HEK293T (cell line): ENCODE measurements at regions not wholly inside any gene's neighbourhood (a gene's known extent, or its start where the extent isn't known, plus 50 kb on each side); places are given as distances from the start of the nearest gene placed in this dataset.
"Not testable (repeated sequence)": the region's sequence is repeated elsewhere in the genome, so short reads cannot be mapped to it uniquely, and the experiment has no call there.

Experiments used
- CTCF ChIA-PET: fragments of 350-600 bp; formaldehyde crosslinking; extraction: SDS; loops from one replicate; lab custom pipeline; 2021; ENCODE audit warnings: antibody characterized with exemption, inconsistent platforms; lab: Yijun Ruan, JAX
- POLR2A ChIA-PET: fragments of 350-600 bp; formaldehyde crosslinking; extraction: SDS; loops from one replicate; lab custom pipeline; 2020; ENCODE audit warnings: antibody characterized with exemption, inconsistent platforms; lab: Yijun Ruan, JAX
- DNase-seq: peaks from one replicate; pipeline ENCODE4 v3.0.0; 2012; ENCODE audit warnings: mixed read lengths; ENCODE audit errors: extremely low spot score

GRCh38 chr1:149321732-149322016 lies 153.2 kb upstream of the NBPF19 start:
- CTCF ChIA-PET, POLR2A ChIA-PET, DNase-seq: not testable (repeated sequence)

- POLR2A ChIA-PET, CTCF ChIA-PET, DNase-seq: not testable (repeated sequence)
Measured at GRCh38 chr1:149330081-149330335, 144.8 kb upstream of the NBPF19 start.

- POLR2A ChIA-PET, DNase-seq, CTCF ChIA-PET: not testable (repeated sequence)
Measured at GRCh38 chr1:149336082-149336481, 138.8 kb upstream of the NBPF19 start.

- DNase-seq, CTCF ChIA-PET, POLR2A ChIA-PET: not testable (repeated sequence)
Measured at GRCh38 chr1:149338221-149338691, 136.6 kb upstream of the NBPF19 start.

- CTCF ChIA-PET, POLR2A ChIA-PET, DNase-seq: not testable (repeated sequence)
Measured at GRCh38 chr1:149338698-149339097, 136.1 kb upstream of the NBPF19 start.

GRCh38 chr1:149349448-149349847 lies 125.4 kb upstream of the NBPF19 start:
- DNase-seq, POLR2A ChIA-PET, CTCF ChIA-PET: not testable (repeated sequence)

- CTCF ChIA-PET, result not testable (repeated sequence)
Measured at GRCh38 chr1:149352205-149352604, 122.6 kb upstream of the NBPF19 start.

GRCh38 chr1:149354579-149354978 lies 120.3 kb upstream of the NBPF19 start:
- CTCF ChIA-PET, POLR2A ChIA-PET, DNase-seq: not testable (repeated sequence)

More at GRCh38 chr1:149352205-149352604, 122.6 kb upstream of the NBPF19 start:
- DNase-seq, POLR2A ChIA-PET: not testable (repeated sequence)

GRCh38 chr1:149355748-149356147 lies 119.1 kb upstream of the NBPF19 start:
- CTCF ChIA-PET, POLR2A ChIA-PET, DNase-seq: not testable (repeated sequence)

- DNase-seq, CTCF ChIA-PET, POLR2A ChIA-PET: not testable (repeated sequence)
Measured at GRCh38 chr1:149356152-149356551, 118.7 kb upstream of the NBPF19 start.

GRCh38 chr1:149360351-149360750 lies 114.5 kb upstream of the NBPF19 start:
- CTCF ChIA-PET, POLR2A ChIA-PET, DNase-seq: not testable (repeated sequence)

- CTCF ChIA-PET, DNase-seq, POLR2A ChIA-PET: not testable (repeated sequence)
Measured at GRCh38 chr1:149361310-149361709, 113.5 kb upstream of the NBPF19 start.

GRCh38 chr1:149364188-149364981 lies 110.5 kb upstream of the NBPF19 start:
- CTCF ChIA-PET, POLR2A ChIA-PET, DNase-seq: not testable (repeated sequence)

GRCh38 chr1:149366402-149366801 lies 108.4 kb upstream of the NBPF19 start:
- POLR2A ChIA-PET, DNase-seq, CTCF ChIA-PET: not testable (repeated sequence)

GRCh38 chr1:149367472-149368044 lies 107.3 kb upstream of the NBPF19 start:
- DNase-seq, POLR2A ChIA-PET, CTCF ChIA-PET: not testable (repeated sequence)

GRCh38 chr1:149368337-149368736 lies 106.5 kb upstream of the NBPF19 start:
- POLR2A ChIA-PET, CTCF ChIA-PET, DNase-seq: not testable (repeated sequence)

- DNase-seq, CTCF ChIA-PET, POLR2A ChIA-PET: not testable (repeated sequence)
Measured at GRCh38 chr1:149369081-149369480, 105.8 kb upstream of the NBPF19 start.

- POLR2A ChIA-PET, DNase-seq, CTCF ChIA-PET: not testable (repeated sequence)
Measured at GRCh38 chr1:149371955-149372354, 102.9 kb upstream of the NBPF19 start.

- CTCF ChIA-PET, DNase-seq, POLR2A ChIA-PET: not testable (repeated sequence)
Measured at GRCh38 chr1:149378462-149378861, 96.4 kb upstream of the NBPF19 start.
